ENCODE measurements at regions not wholly inside any gene's neighbourhood (a gene's known extent, or its start where the extent isn't known, plus 50 kb on each side); places are given as distances from the start of the nearest gene placed in this dataset.

DNA sequence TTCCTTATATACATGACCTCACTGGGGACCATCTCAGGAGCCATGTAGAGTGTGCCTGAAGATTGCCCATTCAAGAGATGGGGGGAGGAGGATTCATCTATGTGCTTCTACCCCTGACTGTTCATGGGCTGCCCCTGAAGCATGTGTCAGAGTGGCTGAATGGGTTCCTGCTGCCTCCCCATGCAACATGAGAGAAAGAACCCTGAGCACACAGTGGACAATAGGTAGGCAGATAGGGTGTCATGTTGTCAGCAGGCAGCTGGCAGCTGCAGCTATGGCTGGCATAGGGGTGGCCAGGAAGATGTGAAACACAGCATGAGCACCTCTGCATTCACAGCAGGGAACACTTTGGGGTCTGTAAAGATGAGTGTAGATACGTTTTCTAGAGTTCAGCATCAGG is 208.4 kb upstream of the CNR1 start:
- TF ChIP-seq KLF9 (CRISPR knock-in tag; IDR thresholded peaks at IDR 0.05; ENCODE audit: low read depth) (no peak), KLF6 (CRISPR knock-in tag; IDR thresholded peaks at IDR 0.05) (no peak)
- TF ChIP-seq, protein P1, sequence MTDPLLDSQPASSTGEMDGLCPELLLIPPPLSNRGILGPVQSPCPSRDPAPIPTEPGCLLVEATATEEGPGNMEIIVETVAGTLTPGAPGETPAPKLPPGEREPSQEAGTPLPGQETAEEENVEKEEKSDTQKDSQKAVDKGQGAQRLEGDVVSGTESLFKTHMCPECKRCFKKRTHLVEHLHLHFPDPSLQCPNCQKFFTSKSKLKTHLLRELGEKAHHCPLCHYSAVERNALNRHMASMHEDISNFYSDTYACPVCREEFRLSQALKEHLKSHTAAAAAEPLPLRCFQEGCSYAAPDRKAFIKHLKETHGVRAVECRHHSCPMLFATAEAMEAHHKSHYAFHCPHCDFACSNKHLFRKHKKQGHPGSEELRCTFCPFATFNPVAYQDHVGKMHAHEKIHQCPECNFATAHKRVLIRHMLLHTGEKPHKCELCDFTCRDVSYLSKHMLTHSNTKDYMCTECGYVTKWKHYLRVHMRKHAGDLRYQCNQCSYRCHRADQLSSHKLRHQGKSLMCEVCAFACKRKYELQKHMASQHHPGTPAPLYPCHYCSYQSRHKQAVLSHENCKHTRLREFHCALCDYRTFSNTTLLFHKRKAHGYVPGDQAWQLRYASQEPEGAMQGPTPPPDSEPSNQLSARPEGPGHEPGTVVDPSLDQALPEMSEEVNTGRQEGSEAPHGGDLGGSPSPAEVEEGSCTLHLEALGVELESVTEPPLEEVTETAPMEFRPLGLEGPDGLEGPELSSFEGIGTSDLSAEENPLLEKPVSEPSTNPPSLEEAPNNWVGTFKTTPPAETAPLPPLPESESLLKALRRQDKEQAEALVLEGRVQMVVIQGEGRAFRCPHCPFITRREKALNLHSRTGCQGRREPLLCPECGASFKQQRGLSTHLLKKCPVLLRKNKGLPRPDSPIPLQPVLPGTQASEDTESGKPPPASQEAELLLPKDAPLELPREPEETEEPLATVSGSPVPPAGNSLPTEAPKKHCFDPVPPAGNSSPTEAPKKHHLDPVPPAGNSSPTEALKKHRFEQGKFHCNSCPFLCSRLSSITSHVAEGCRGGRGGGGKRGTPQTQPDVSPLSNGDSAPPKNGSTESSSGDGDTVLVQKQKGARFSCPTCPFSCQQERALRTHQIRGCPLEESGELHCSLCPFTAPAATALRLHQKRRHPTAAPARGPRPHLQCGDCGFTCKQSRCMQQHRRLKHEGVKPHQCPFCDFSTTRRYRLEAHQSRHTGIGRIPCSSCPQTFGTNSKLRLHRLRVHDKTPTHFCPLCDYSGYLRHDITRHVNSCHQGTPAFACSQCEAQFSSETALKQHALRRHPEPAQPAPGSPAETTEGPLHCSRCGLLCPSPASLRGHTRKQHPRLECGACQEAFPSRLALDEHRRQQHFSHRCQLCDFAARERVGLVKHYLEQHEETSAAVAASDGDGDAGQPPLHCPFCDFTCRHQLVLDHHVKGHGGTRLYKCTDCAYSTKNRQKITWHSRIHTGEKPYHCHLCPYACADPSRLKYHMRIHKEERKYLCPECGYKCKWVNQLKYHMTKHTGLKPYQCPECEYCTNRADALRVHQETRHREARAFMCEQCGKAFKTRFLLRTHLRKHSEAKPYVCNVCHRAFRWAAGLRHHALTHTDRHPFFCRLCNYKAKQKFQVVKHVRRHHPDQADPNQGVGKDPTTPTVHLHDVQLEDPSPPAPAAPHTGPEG (CRISPR knock-in tag; IDR thresholded peaks at IDR 0.05): no peak
- TF ChIP-seq, protein P2, sequence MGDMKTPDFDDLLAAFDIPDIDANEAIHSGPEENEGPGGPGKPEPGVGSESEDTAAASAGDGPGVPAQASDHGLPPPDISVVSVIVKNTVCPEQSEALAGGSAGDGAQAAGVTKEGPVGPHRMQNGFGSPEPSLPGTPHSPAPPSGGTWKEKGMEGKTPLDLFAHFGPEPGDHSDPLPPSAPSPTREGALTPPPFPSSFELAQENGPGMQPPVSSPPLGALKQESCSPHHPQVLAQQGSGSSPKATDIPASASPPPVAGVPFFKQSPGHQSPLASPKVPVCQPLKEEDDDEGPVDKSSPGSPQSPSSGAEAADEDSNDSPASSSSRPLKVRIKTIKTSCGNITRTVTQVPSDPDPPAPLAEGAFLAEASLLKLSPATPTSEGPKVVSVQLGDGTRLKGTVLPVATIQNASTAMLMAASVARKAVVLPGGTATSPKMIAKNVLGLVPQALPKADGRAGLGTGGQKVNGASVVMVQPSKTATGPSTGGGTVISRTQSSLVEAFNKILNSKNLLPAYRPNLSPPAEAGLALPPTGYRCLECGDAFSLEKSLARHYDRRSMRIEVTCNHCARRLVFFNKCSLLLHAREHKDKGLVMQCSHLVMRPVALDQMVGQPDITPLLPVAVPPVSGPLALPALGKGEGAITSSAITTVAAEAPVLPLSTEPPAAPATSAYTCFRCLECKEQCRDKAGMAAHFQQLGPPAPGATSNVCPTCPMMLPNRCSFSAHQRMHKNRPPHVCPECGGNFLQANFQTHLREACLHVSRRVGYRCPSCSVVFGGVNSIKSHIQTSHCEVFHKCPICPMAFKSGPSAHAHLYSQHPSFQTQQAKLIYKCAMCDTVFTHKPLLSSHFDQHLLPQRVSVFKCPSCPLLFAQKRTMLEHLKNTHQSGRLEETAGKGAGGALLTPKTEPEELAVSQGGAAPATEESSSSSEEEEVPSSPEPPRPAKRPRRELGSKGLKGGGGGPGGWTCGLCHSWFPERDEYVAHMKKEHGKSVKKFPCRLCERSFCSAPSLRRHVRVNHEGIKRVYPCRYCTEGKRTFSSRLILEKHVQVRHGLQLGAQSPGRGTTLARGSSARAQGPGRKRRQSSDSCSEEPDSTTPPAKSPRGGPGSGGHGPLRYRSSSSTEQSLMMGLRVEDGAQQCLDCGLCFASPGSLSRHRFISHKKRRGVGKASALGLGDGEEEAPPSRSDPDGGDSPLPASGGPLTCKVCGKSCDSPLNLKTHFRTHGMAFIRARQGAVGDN (CRISPR knock-in tag; IDR thresholded peaks at IDR 0.05): no peak
- Histone ChIP-seq H3K27me3 (ENCODE audit: control insufficient read depth in 1 of 2, insufficient read depth in 2 of 2, low read length in 2 of 2) (peaks cover 0 to 8% of the 10 kb centered on the region in 2 experiments; a peak in 2 of 5 replicates), H3K79me2 (ENCODE audit: insufficient read depth, low read length) (no peaks in the 10 kb centered on the region), H2AFZ (ENCODE audit: low read length) (no peak overlapping the region), H3K27ac (ENCODE audit: extremely low read length, insufficient read depth, low read length) (no peak overlapping the region), H3K4me2 (ENCODE audit: low read depth, low read length) (no peak overlapping the region), H4K20me1 (ENCODE audit: insufficient read depth, low read length) (no peaks in the 10 kb centered on the region), H3K4me1 (ENCODE audit: insufficient read depth, low read length) (no peaks in the 10 kb centered on the region), H3K4me3 (replicated peaks in 1 of 3; ENCODE audit: insufficient read depth in 1 of 3, low read depth in 2 of 3, low read length in 3 of 3) (no peak overlapping the region; a peak in 1 of 6 replicates), H3K9ac (ENCODE audit: insufficient read depth, low read depth, low read length) (no peak overlapping the region), H3K36me3 (replicated peaks in 1 of 2; ENCODE audit: control insufficient read depth in 1 of 2, insufficient read depth in 2 of 2, low read length in 2 of 2) (no peaks in the 10 kb centered on the region), H3K9me3 (ENCODE audit: low read length) (no peaks in the 10 kb centered on the region)
- 0% methylated on average over 1 of the region's 1 CpG for WGBS (ENCODE audit: low lambda C conversion rate)
- FAIRE-seq (no peak), ATAC-seq (no peak), DNase-seq (ENCODE audit: low spot score) (no peak)
- ChIA-PET CTCF (ENCODE audit: low intra/inter-chr PET ratio, low total read pairs) (no interaction called here), POLR2A (no interaction called here)
- BruUV-seq (replicated peaks): no TSS peak
- in situ Hi-C loops (cut with HindIII; ENCODE audit: extremely low pct_ligation_motif_present, low pct_unique_long_range_greater_than_20kb) (no loop called here), intact Hi-C loops (cut with micrococcal nuclease; ENCODE audit: unreplicated experiment) (no loop called here)
